GM19240 (cell line): ENCODE measurements at regions not wholly inside any gene's neighbourhood (a gene's known extent, or its start where the extent isn't known, plus 50 kb on each side); places are given as distances from the start of the nearest gene placed in this dataset.

Experiments used
- DNase-seq: peaks from one replicate; pipeline ENCODE4 v3.0.0; 2011; ENCODE audit warnings: low spot score; ENCODE audit not compliant: insufficient read length

GRCh38 chr7:115883629-115884028 is 146.9 kb downstream of the TFEC start:
- DNase-seq: no peak

DNA sequence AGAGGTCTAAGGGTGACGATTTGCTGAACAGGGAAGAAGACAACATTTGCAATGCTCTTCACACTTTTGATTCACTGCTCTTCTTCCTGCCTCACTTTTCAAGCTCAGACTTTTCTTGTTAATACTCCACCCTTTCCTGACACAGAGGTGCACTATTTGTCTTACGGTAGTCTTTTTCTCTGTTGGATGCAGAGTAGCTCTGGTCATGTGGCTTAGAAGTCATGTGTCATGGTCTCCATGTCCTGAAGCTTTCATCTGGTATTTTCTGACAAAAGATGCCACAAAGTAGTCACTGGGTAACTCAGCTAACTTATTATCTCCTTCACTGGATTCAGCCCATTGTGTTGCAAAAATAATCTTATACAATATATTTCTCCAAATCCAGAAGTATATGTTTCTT is 149.1 kb downstream of the TFEC start:
- no peak for DNase-seq

DNA sequence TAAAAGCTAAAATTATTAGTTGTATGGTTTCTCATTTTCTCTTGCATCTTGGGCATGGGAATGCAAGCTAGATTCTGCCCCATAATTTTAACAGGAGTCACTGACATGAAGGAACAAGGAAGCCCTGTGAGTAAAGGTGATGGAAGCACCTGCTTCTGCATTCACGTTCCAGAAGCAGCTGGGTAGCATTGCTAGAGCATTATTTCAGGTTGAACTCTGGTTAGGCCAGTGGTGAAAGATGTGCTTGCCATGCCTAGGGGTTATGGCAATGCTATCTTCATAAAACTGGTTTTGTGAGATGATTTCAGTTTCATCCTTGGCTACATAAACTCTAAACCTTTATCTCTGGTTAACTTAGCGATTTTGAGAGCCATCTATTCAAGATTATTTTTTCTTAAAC is 151.4 kb downstream of the TFEC start:
- DNase-seq: no peak

DNA sequence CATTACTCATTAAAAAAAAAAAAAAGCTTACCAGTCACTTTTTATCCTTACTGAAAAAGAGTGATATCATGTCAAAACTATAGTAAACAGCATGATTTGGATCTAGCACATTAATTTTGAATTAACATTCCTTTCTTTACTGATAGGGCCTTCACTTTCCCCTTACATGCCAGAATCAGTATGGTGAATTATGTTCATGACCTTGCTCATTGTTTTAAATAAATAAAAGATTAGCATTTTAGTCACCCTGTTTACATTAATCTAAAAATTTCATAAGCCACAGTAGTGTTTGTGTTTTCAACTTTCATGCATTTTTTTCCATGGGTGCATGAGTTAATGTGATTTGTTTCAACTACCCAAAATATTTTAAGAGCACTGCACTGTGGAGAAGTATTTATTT is 160.8 kb downstream of the TFEC start:
- no peak for DNase-seq

DNA sequence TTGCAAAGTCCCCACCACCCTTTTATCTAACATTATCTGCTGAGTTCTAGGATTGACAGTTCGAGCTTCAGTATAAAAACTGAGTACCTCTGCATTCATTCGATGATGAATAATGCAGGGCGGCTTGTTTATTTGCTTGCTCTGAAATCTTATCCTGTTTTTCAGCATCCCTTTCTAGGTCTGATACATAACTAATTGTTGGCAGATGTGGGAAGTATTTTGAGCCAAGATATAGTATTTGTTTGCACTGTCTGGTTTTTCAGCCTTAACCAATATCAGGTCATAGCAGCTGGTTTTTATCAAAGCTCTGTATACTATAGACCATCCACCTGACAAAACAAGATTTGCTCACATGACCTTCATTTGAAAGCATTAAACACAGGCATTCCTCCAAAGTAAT is 161.4 kb downstream of the TFEC start:
- no peak for DNase-seq

DNA sequence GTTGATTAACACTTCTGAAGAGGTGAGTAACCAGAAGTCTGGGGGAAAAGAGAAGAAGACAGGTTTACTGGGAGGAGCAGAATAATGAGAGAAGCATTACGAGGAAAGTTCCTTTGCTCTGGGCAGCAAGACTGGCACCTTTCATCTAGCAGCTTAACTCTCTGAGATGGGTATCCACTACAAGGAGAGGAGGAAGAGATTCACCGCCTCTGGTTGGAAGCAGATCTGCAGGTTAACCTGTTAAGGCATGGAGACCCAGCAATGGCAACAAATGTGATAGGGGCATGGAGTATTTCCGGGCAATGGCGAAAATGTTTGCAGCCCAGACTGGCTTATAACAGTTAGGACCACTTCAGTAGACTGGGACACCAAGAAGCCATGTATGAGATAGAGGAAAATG is 162.2 kb downstream of the TFEC start:
- DNase-seq: no peak

DNA sequence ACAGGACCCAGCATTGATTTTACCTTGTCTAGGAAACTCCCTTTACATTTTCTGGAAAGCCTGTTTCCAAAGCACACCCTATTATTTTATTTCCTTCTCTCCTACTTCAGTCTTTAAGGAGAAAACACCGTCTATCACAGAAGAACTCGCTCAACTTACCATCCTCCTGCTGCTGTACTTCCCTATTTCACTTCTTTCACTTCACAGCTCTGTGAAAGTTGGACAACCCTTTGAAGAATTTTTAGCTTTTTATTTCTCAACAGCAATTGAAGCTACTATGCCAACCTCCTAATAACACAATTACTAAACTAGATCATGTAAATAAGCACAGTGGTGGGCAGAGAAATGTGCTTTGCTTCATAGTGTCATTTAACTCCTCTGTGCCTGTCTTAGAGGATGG is 166.5 kb downstream of the TFEC start:
- DNase-seq: no peak

GRCh38 chr7:115851291-115851690 is 179.3 kb downstream of the TFEC start:
- DNase-seq: no peak

DNA sequence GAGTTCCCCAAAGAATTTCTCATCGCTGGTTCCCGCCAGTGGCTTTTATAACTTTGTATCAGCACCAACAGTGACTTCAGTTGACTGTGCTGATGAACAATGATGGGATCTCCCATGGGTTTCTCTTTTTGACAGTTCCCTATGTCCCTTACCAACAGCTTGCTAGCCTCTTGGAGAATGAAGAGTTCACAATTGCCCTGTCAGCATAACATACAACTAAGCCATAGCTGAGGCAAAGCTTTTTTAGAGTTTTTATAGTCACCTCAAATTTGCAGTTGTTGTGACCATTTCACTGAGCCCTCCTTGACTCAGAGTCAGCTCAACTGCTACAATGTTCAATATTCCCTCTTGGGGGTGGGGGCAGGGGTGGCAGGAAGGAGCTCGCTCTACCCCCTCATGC is 179.8 kb downstream of the TFEC start:
- no peak for DNase-seq

DNA sequence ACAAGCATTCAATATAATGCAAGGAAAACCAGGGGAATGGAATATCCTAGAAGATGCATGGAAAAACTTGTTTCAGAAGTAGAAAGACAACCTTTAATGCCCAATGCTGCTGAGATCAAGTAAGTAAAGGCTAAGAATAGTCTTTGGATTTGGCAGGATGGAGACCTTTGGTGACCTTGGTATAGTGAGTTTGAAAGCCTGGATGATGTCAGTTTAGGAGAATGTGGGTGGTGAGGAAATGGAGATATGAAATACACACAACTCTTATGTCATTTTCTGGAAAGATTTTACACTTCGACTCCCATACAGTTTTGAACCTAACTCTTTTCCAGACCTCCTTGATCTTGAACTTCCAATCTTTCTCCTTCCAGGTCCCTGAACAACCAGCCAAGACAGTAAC is 185.7 kb downstream of the TFEC start:
- DNase-seq: no peak

DNA sequence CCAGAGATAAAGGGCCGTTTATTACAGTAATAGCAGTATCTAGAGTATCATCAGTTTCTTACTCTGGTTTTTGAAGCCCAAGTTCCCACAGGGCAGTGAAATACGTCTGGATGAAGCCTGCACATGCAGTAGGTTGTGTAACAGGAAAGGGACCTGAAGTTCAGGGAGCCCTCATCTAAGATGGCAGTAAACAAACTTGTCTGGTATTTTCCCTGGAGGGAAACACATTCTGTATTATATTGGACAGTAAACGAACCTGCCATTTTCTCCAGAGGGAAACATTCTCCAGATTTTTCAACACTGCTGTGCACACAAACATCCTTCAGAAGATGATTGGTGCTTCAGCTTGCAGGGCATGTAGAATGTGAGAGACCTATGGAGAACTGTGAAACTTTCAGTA is 189.9 kb downstream of the TFEC start:
- no peak for DNase-seq

- DNase-seq: no peak
Measured at GRCh38 chr7:115838829-115839228, 191.7 kb downstream of the TFEC start.

- DNase-seq: no peak
Measured at GRCh38 chr7:115831371-115831770, 199.2 kb downstream of the TFEC start.

DNA sequence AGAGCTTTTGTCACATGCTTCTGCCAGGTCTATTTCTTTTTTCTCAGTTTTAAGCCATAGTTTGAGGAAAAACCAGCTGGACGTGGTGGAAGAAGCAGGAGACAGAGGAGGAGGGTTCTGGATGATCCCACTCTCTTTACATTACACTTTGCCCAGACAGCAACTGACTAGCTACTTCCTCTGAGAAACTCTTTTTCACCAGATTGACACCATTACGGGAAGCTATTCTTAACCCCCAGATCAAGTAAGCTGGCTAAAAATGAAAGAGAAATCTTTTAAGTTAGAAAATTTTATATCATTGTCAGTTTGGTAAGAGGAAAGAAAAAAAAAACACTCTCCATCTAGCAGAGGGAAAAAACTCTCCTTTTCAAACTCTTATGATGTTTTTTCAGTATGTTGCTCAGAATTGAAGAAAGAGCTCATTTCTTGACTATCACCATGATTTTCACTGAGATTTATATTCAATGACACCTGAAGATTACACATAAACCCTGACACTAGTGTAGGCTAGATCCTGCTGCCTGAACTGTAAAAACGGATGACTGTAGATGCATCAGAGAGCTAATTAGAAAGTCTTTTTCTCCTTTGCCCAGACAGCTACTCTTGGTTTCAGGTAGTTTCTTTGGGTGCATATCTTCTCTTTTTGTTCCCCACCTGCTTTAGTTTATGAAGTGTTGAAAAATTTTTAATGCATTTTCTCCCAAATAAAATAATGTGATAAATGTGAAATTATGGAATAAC is 203.1 kb downstream of the TFEC start:
- no peak for DNase-seq

- no peak for DNase-seq
Measured at GRCh38 chr7:115825456-115826115, 205.0 kb downstream of the TFEC start.

DNA sequence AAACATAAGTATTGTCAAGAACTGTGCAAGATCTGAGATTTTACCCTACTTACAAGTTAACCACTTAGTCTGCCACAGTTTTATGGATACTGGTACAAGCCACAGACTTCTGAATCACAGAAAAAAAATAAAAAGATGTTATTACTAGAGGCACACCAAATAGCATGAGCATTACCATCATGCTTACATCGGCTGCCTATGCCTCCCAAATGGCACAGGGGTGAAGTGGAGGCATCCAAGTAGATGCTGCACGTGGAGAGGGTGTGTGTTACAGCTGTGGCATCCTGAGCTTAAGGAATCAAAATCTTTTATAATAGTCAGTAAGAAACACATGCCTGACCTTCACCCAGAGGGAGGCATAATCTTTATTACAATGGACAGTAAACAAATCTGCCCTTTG is 207.8 kb downstream of the TFEC start:
- DNase-seq: no peak

DNA sequence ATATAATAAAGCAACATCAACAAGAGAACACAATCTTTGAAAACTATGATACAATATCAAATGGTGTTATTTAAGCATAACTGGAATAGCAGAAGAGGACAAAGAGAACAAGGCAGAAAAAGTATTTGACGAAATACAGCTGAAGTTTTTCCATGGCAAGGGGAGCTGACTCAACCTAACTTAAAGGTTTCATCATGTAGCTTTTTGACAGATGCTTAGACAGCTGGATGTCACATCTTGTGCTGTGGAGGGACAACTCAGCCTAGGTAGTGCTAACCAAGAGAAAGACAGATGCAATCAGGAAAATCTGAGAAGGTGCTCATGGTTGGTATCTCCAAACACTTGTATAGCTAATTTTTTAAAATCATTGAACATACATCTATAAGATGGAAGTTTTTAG is 208.2 kb downstream of the TFEC start:
- no peak for DNase-seq

DNA sequence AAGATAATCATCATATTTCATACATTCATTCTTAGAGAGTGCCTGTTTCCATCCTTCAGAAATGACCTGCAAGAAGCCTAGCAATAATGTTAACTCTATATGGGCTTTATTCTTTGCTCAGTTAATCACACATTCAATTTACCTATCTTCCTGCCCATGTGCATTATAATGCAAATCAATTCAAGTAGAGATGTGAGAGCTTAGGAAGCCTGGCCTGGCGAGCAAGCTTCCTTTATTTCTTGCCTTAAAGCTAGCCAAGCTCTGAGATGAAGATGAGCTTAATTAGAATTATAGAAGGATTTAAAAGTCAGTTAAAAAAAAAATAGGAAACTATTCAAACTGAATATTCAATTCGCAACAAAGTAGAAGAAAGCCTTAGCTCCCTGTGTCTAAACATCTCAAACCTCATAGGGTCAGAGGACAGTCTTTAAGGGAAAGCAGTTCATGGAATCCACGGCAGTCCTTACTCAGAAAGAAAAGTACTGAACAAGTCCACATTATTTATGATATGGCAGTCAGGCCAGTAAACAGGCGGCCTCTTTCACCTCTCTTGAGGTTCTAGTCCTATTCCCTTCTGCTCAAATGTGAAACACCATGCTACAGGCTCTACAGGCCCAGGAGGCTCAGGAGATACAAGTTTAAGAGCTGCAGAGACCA is 214.1 kb downstream of the TFEC start:
- no peak for DNase-seq

- DNase-seq: no peak
Measured at GRCh38 chr7:115812794-115813193, 217.8 kb downstream of the TFEC start.

DNA sequence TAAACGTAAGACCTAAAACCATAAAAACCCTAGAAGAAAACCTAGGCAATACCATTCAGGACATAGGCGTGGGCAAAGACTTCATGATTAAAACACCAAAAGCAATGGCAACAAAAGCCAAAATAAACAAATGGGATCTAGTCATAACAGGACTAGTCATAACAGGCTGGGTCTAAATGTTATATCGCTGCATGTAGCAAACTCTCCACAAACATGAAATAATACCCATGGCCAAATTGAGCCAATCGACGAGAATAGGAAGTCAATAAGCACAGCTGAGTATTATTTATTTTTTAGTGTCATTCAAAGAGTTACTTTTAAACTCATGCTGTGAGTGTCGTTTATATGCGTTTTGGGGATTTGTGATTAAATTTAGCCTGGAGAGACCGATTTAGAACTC is 225.1 kb downstream of the TFEC start:
- DNase-seq: no peak

GRCh38 chr7:115802415-115802814 is 228.1 kb downstream of the TFEC start:
- no peak for DNase-seq

GRCh38 chr7:115799430-115799829 is 231.1 kb downstream of the TFEC start:
- DNase-seq: no peak
